Spleen (tissue), 11 donors: ENCODE measurements at regions not wholly inside any gene's neighbourhood (a gene's known extent, or its start where the extent isn't known, plus 50 kb on each side); places are given as distances from the start of the nearest gene placed in this dataset.

Source experiments
- DNase-seq: peaks from one replicate; pipeline ENCODE4 v3.0.0-alpha.2; 2020
- H3K27ac ChIP-seq, 8 donors: fragments of 200-600 bp; sonication (generic) in 7 of 8; 1 replicate in 4 of 8; 2 replicates in 4 of 8; pipeline versions ENCODE4 v1.5.0 to v1.8.0; 2016 to 2021; ENCODE audit warnings: inconsistent platforms in 4 of 8, mild to moderate bottlenecking in 4 of 8, moderate library complexity in 1 of 8
- H3K27me3 ChIP-seq, 7 donors: fragments of 200-600 bp; sonication (generic) in 6 of 7; replicated peaks in 1 of 7; 1 replicate in 4 of 7; 2 replicates in 3 of 7; pipeline versions ENCODE4 v1.5.0 to v1.8.0; 2016 to 2021; ENCODE audit warnings: inconsistent platforms in 3 of 7, mild to moderate bottlenecking in 1 of 7
- H3K36me3 ChIP-seq, 6 donors: fragments of 200-600 bp; sonication (generic) in 5 of 6; 1 replicate in 4 of 6; 2 replicates in 2 of 6; pipeline versions ENCODE4 v1.5.0 to v1.8.0; 2016 to 2021; ENCODE audit warnings: inconsistent platforms in 2 of 6
- H3K4me1 ChIP-seq, 6 donors: fragments of 200-600 bp; sonication (generic) in 5 of 6; 1 replicate in 3 of 6; 2 replicates in 3 of 6; pipeline versions ENCODE4 v1.5.0 to v1.8.0; 2016 to 2021; ENCODE audit warnings: inconsistent platforms in 3 of 6
- H3K4me3 ChIP-seq, 8 donors: fragments of 200-600 bp; sonication (generic) in 7 of 8; 1 replicate in 4 of 8; 2 replicates in 4 of 8; pipeline versions ENCODE4 v1.5.0 to v1.8.0; 2016 to 2021; ENCODE audit warnings: inconsistent platforms in 4 of 8, mild to moderate bottlenecking in 4 of 8, moderate library complexity in 2 of 8
- H3K9me3 ChIP-seq, 8 donors: fragments of 200-600 bp; sonication (generic) in 7 of 8; 1 replicate in 4 of 8; 2 replicates in 4 of 8; pipeline versions ENCODE4 v1.5.0 to v1.8.0; 2016 to 2021; ENCODE audit warnings: inconsistent platforms in 4 of 8
- POLR2A ChIP-seq, 3 donors: fragments of 450-650 bp; IDR thresholded peaks; one replicate each; pipeline ENCODE4 v1.5.1; 2017; ENCODE audit warnings: antibody characterized with exemption in 3 of 3, mild to moderate bottlenecking in 1 of 3
- POLR2AphosphoS5 ChIP-seq, 3 donors: sonication (generic); formaldehyde crosslinking; IDR thresholded peaks; one replicate each; pipeline ENCODE4 v1.5.1; 2017; ENCODE audit warnings: antibody characterized with exemption in 3 of 3
- WGBS, 5 donors: extraction: QIAGEN DNeasy Blood & Tissue Kit in 3 of 5; methylation state at CpG; one replicate each; pipeline versions ENCODE4 v1.1.5 to v1.1.7; 2013 to 2018; 5-methylcytosine and 5-hydroxymethylcytosine counted together
- intact Hi-C: fragments of 100-400 bp; cut with DNase I; formaldehyde crosslinking; loops from one replicate; pipeline ENCODE4 v1.15.0; 2023; ENCODE audit warnings: low total_unique reads
- TF ChIP-seq, protein P1 (sequence below), 11 experiments: fragments of 200-600 bp in 7 of 11; fragments of 450-650 bp in 4 of 11; sonication (generic) in 4 of 11; IDR thresholded peaks in 8 of 11; conservative IDR thresholded peaks in 3 of 11; 1 replicate in 7 of 11; 2 replicates in 4 of 11; pipeline versions ENCODE4 v1.4.0 to v1.8.0; 2016 to 2021; ENCODE audit warnings: antibody characterized with exemption in 11 of 11, inconsistent platforms in 4 of 11, mild to moderate bottlenecking in 1 of 11
- donor health status: healthy with polysubstance abuse.
- donor health status: DM: no; HTN: no; CAD: no; lungs with moderate emphysema.
- donor health status: DM: no; HTN: no; CAD: no.
- donor health status: Bipolar disorder and iron deficiency.
- donor health status: healthy.
- donor health status: DM: no; HTN: no; CAD: no.
- donor health status: DM: yes; HTN: yes; CAD: no.

DNA sequence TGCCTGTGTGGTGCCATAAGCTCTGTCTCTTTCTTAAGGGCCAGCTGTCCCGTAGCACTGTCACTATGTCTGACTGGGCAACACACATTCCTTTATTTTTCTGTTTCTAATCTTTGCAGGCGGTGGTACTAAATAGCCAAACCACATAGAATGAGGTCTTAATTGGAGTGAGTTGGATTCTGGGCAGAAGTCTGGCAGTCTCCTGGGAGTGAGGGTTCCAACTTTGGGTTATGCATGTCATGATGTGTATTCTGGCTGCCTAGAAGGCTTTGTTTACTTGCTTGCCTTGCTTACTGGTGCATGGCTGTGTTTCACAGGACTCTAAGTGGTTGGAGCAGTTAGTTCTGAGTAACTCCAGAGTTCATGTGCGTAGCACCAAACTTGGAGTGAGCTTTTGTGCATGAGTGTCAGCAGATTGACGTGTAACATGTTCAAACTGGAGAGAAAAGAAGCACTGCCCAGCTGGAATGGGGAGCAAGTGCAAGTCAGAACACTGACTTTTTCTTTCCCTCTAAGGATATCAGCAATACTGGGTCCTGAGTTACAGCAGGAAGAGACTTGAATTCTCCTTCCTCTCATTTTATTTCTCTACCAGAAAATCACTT lies 185.8 kb downstream of the PCSK1 start:
- Histone ChIP-seq H3K27ac (no peak overlapping the region), H3K36me3 (no peaks in the 10 kb centered on the region), H3K4me1 (no peaks in the 10 kb centered on the region), H3K4me3 (no peak overlapping the region), H3K27me3 (no peaks in the 10 kb centered on the region), H3K9me3 (no peaks in the 10 kb centered on the region)
- 64 to 90% (median 81%) methylated on average over 4 of the region's 4 CpGs for WGBS, 5 donors
- no peak for TF ChIP-seq POLR2A (IDR thresholded peaks at IDR 0.05)
- TF ChIP-seq, protein P1, sequence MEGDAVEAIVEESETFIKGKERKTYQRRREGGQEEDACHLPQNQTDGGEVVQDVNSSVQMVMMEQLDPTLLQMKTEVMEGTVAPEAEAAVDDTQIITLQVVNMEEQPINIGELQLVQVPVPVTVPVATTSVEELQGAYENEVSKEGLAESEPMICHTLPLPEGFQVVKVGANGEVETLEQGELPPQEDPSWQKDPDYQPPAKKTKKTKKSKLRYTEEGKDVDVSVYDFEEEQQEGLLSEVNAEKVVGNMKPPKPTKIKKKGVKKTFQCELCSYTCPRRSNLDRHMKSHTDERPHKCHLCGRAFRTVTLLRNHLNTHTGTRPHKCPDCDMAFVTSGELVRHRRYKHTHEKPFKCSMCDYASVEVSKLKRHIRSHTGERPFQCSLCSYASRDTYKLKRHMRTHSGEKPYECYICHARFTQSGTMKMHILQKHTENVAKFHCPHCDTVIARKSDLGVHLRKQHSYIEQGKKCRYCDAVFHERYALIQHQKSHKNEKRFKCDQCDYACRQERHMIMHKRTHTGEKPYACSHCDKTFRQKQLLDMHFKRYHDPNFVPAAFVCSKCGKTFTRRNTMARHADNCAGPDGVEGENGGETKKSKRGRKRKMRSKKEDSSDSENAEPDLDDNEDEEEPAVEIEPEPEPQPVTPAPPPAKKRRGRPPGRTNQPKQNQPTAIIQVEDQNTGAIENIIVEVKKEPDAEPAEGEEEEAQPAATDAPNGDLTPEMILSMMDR (IDR thresholded peaks at IDR 0.05 in 8 of 11, conservative IDR thresholded peaks at IDR 0.05 in 3 of 11) = no peak
- no peak for TF ChIP-seq POLR2AphosphoS5 (IDR thresholded peaks at IDR 0.05)
- DNase-seq = no peak
- intact Hi-C loops = no loop called here

DNA sequence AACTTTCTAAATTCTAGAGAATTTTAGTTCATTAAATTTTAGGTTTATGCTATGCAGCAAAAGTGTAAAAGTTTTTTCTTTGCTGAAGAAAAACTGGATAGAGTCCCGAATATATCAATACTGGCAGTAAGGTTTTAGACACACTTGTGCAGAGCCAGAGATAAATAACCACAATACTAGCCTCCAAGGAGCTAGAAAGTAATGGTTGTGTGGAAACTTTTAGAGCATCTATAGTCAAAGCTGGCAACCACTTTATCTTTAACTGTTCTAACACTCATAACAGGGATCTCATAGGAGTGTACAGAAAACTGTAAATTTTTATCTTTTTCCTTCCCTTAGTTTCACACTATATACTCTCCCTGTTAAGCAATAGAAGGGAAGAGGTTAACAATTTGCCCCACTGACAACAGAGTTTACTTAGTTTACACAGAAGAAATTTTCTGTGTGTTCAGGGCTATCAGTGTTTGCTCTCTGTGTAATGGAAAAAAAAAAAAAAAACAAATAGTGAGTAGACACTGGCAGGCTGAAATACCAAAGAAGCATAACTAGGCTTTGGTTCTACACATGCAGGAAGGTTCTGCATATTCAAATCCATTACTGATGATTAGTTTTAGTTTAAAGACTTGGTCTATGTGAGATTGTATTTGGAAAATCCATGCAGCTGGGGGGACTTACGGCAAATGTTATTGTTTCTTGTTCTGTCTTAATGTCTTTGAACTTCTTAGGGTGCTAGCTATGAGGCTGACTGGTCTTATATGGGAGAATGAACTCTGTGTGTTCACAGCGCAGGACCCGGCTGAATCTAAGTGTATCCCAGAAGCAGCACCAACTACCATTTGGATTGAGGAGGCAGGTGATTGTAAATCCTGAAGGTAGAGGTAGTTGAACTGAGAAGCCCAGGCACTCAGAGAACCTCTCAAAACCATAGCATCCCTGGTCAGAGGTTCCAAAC lies 187.6 kb downstream of the PCSK1 start:
- no peaks in the 10 kb centered on the region for H3K4me1 ChIP-seq
- no peaks in the 10 kb centered on the region for H3K36me3 ChIP-seq
- TF ChIP-seq, protein P1 (IDR thresholded peaks at IDR 0.05 in 8 of 11, conservative IDR thresholded peaks at IDR 0.05 in 3 of 11) = no peak
- TF ChIP-seq POLR2AphosphoS5 (IDR thresholded peaks at IDR 0.05) (no peak), POLR2A (IDR thresholded peaks at IDR 0.05) (no peak)
- WGBS, 5 donors = 92 to 98% (median 94%) methylated on average over 4 of the region's 4 CpGs
- no peak for DNase-seq
- H3K27me3 ChIP-seq = no peaks in the 10 kb centered on the region
- H3K4me3 ChIP-seq = no peak overlapping the region
- H3K9me3 ChIP-seq = no peaks in the 10 kb centered on the region
- H3K27ac ChIP-seq = no peak overlapping the region
- intact Hi-C loops = no loop called here

DNA sequence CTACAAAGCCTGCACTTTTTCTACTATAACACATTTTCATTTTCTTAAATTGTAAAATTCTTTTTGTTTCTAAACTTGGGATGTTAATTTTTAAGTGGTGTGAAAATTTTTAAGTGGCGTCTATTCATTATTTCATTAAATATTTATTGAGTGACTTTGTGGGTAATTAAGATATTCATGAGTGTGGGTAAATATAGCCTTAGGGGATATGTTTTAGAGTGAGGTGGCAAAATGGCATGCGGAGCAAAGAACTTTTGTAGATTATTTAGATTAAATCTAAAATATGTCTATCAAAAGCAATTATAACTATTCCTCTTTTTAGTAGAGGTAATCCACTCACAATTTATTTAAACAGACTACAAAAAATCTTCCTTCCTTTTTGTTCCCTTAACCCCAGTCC lies 188.4 kb downstream of the PCSK1 start:
- Histone ChIP-seq H3K4me1 (no peaks in the 10 kb centered on the region), H3K4me3 (no peak overlapping the region), H3K27me3 (no peaks in the 10 kb centered on the region), H3K27ac (no peak overlapping the region), H3K36me3 (no peaks in the 10 kb centered on the region), H3K9me3 (no peaks in the 10 kb centered on the region)
- no peak for TF ChIP-seq POLR2AphosphoS5 (IDR thresholded peaks at IDR 0.05)
- TF ChIP-seq POLR2A (IDR thresholded peaks at IDR 0.05) = no peak
- TF ChIP-seq, protein P1 (IDR thresholded peaks at IDR 0.05 in 8 of 11, conservative IDR thresholded peaks at IDR 0.05 in 3 of 11) = no peak
- DNase-seq = no peak
- intact Hi-C loops = no loop called here
- 95 to 98% (median 96%) methylated on average over 2 of the region's 2 CpGs for WGBS, 5 donors

DNA sequence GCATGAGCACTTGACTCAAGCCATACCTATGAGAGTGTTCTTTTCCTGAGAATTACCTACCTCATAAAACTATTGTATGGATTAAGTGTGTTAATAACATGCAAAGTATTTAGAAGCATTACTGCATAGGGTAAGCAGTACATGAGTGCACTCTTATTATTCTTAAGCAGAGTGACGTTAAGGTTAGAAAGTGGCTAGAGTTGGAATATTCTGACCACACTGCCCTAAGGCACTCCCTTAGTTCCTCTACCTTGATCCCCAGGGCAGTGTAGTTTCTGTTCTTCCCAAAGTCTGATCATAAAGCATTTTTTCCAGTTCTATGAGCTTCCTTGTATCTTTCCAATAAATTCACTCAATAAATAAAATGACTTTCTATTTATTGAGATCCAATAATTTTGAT lies 189.2 kb downstream of the PCSK1 start:
- 80 to 94% (median 87%) methylated on average over 1 of the region's 1 CpG for WGBS, 5 donors
- H3K27me3 ChIP-seq = no peaks in the 10 kb centered on the region
- no peak overlapping the region for H3K4me3 ChIP-seq
- no peak overlapping the region for H3K27ac ChIP-seq
- no peaks in the 10 kb centered on the region for H3K4me1 ChIP-seq
- DNase-seq = no peak
- TF ChIP-seq, protein P1 (IDR thresholded peaks at IDR 0.05 in 8 of 11, conservative IDR thresholded peaks at IDR 0.05 in 3 of 11) = no peak
- TF ChIP-seq POLR2A (IDR thresholded peaks at IDR 0.05) (no peak), POLR2AphosphoS5 (IDR thresholded peaks at IDR 0.05) (no peak)
- H3K36me3 ChIP-seq = no peaks in the 10 kb centered on the region
- H3K9me3 ChIP-seq = no peaks in the 10 kb centered on the region
- intact Hi-C loops = no loop called here
